ENCODE measurements at regions not wholly inside any gene's neighbourhood (a gene's known extent, or its start where the extent isn't known, plus 50 kb on each side); places are given as distances from the start of the nearest gene placed in this dataset.

DNA sequence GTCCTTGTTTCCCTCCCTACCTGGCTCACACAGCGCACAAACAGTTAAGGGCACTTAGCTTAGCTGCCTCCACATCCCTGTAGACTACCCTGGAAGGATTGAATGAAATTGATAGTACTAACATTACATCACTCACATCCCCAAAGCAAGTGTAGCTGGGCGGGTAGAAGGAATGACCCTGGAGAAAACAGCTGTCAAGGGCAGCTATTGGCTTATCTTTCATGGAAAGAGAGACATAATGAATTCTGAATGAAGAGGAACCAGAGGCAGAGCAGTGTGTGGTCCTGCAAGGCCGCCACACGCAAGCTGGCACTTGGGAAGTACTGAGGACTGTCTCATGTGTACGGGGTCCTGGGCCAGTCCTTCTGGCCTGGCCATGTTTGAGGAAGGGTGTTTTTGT, 369.6 kb upstream of the RGMA start:
- WGBS = 61% methylated on average over 5 of the region's 5 CpGs
- ATAC-seq (no peak), DNase-seq (no peak)
- H3K4me1 ChIP-seq (ENCODE audit: control insufficient read depth, insufficient read depth, low read length) = no peaks in the 10 kb centered on the region
- no peaks in the 10 kb centered on the region for H3K27me3 ChIP-seq (ENCODE audit: control insufficient read depth, insufficient read depth)
- H3K27ac ChIP-seq (ENCODE audit: low read length) = no peak overlapping the region
- intact Hi-C loops (cut with DNase I) = no loop called here
- no peak overlapping the region for H3K4me3 ChIP-seq (ENCODE audit: low read length)
- H3K9me3 ChIP-seq (ENCODE audit: control insufficient read depth, low read length) = no peaks in the 10 kb centered on the region

DNA sequence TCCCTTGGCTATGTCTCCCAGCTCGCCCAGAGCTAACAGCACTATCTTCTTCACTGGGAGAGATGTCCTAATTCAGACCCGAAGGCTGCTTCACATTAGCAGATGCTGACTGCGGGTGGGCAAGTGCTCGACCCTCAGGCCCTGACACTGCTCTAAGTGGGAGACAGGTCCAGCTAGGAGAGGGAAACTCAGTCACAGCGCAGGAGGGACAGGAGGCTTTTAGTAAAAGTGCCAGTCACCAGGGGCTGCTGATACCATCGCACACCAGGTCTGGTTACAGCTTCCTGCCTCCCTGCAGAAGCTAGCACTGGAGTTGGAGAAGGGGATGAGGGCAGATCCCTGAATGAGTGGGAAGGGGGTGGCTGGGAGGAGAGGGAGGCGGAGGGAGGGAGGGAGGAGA, 365.8 kb upstream of the RGMA start:
- Histone ChIP-seq H3K4me3 (ENCODE audit: low read length) (no peak overlapping the region), H3K9me3 (ENCODE audit: control insufficient read depth, low read length) (no peaks in the 10 kb centered on the region), H3K27ac (ENCODE audit: low read length) (no peak overlapping the region), H3K4me1 (ENCODE audit: control insufficient read depth, insufficient read depth, low read length) (peaks cover 2% of the 10 kb centered on the region), H3K27me3 (ENCODE audit: control insufficient read depth, insufficient read depth) (no peaks in the 10 kb centered on the region)
- 37% methylated on average over 7 of the region's 7 CpGs for WGBS
- DNase-seq = no peak
- intact Hi-C loops (cut with DNase I) = no loop called here
- ATAC-seq = peak in 1 of 2 donors; percentile 19

DNA sequence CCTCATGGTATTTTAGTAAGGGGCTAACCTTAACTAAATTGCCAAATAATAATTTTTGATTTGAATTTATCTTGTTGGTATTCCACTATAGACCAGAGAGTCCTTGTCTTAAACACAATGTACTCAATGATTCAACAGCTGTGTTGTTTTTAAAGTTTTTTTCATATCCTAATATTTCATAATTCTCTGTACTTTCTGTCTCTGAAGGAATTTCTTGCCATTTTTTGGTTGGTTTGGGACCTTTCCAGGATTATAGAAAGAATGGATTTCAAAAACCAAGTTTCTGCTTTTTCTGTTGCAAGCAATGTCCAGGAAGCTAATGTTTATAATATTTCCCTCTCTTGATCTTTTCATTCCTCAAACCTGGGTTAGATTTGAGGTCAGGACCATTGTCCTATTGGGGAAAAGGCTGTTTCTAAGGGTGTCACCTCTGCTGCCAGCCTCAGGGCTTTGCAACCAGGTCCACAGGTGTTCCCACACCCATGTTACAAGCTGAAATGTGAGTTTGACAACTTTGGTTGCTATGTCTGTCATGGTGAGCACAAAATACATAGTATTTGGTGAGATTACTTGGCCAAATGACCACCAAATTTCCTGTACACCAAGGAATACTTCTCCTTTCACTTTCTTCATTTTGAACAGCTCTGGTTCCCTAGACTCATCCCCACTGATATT, 363.7 kb upstream of the RGMA start:
- intact Hi-C loops (cut with DNase I) = no loop called here
- DNase-seq (no peak), ATAC-seq (peak in 1 of 2 donors; percentile 43)
- H3K4me3 ChIP-seq (ENCODE audit: low read length) = no peak overlapping the region
- no peaks in the 10 kb centered on the region for H3K9me3 ChIP-seq (ENCODE audit: control insufficient read depth, low read length)
- H3K27me3 ChIP-seq (ENCODE audit: control insufficient read depth, insufficient read depth) = no peaks in the 10 kb centered on the region
- peak overlapping the region; percentile 7 for H3K27ac ChIP-seq (ENCODE audit: low read length)
- peaks cover 2% of the 10 kb centered on the region for H3K4me1 ChIP-seq (ENCODE audit: control insufficient read depth, insufficient read depth, low read length)

DNA sequence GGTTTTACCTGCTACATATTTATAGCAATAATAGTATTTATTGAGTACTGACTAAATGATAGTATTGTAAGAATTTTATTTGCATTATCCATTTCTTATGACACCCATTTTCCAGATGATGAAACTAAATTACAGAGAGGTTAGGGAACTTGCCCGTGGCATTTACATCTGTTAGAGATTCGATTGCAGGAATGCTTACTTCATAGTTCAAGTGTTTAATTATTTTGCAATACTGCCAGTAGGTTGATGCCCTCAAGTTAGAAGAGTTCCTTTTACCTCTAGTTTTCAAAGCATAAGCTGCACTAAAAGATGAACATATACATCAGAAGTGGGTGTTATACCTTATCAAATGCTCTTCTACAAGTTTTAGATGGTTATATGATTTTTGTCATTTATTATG, 362.8 kb upstream of the RGMA start:
- intact Hi-C loops (cut with DNase I) = no loop called here
- H3K9me3 ChIP-seq (ENCODE audit: control insufficient read depth, low read length) = no peaks in the 10 kb centered on the region
- DNase-seq (no peak), ATAC-seq (no peak)
- H3K27ac ChIP-seq (ENCODE audit: low read length) = no peak overlapping the region
- no peaks in the 10 kb centered on the region for H3K27me3 ChIP-seq (ENCODE audit: control insufficient read depth, insufficient read depth)
- 45% methylated on average over 2 of the region's 2 CpGs for whole genome bisulfite sequencing
- H3K4me3 ChIP-seq (ENCODE audit: low read length) = no peak overlapping the region
- H3K4me1 ChIP-seq (ENCODE audit: control insufficient read depth, insufficient read depth, low read length) = peaks cover 2% of the 10 kb centered on the region

DNA sequence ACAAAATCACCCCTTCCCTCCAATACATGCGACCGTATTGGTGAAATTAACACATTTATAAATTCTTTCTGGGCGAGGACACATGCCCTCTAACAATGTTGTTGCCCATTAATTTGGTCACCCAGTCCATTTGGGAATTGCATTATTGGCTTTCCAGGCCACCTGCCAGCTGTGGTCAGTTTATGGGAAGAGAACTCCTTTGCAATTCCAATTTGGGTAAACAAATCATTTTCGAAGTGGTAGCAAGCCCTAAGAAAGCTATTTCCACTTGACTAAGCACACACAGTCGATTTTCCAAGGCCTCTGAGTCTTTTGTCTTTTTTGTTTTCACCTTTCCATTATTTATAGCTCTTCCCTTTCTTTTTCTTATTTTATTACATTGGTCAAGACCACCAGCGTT, 362.3 kb upstream of the RGMA start:
- no peak overlapping the region for H3K27ac ChIP-seq (ENCODE audit: low read length)
- intact Hi-C loops (cut with DNase I) = no loop called here

DNA sequence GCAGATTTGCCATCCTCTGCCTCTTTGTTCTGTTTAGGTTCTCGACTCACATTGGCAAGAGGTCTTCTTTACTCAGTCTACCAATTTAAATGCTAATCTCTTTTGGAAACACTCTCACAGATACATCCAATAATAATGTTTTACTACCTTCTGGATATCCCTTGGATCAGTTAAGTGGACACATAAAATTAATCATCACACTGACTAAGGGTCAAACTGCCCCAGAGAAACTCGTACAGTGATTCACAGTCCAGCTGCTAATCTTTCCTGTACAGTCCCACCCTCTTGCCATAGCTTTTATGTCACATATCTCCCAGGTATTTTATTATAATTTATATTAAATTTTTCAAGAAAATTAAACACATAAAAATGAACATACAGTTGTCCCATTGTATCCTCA, 360.8 kb upstream of the RGMA start:
- Histone ChIP-seq H3K27ac (ENCODE audit: low read length) (no peak overlapping the region), H3K9me3 (ENCODE audit: control insufficient read depth, low read length) (no peaks in the 10 kb centered on the region), H3K27me3 (ENCODE audit: control insufficient read depth, insufficient read depth) (no peaks in the 10 kb centered on the region), H3K4me3 (ENCODE audit: low read length) (no peak overlapping the region), H3K4me1 (ENCODE audit: control insufficient read depth, insufficient read depth, low read length) (peaks cover 2% of the 10 kb centered on the region)
- 59% methylated on average over 2 of the region's 2 CpGs for WGBS
- ATAC-seq (no peak), DNase-seq (no peak)
- intact Hi-C loops (cut with DNase I) = no loop called here

More for the DNA sequence above, 362.3 kb upstream of the RGMA start:
- peaks cover 2% of the 10 kb centered on the region for H3K4me1 ChIP-seq (ENCODE audit: control insufficient read depth, insufficient read depth, low read length)
- ATAC-seq (no peak), DNase-seq (peak in 1 of 3 donors; percentile 63)
- WGBS = 67% methylated on average over 6 of the region's 6 CpGs
- no peak overlapping the region for H3K4me3 ChIP-seq (ENCODE audit: low read length)
- no peaks in the 10 kb centered on the region for H3K27me3 ChIP-seq (ENCODE audit: control insufficient read depth, insufficient read depth)
- no peaks in the 10 kb centered on the region for H3K9me3 ChIP-seq (ENCODE audit: control insufficient read depth, low read length)

DNA sequence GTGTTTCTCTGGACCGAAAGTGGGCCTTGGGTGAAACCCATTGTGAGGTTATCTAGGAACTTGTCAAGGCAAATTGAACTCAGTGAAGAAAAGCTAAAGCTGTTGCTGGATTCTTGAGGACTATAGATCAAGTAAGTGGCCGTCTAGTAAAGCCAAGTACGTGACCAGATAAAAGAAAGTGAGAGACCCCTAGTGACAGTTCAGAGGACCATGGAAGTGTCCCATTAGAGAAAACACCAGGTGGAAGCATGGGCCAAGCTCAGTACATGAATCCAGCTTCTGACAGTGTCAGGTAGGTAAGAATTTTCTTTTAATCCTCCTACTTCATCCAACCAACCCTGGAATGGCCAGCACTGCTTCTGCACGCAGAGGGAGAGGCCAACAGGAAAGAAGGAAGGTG, 349.3 kb upstream of the RGMA start:
- H3K27me3 ChIP-seq (ENCODE audit: control insufficient read depth, insufficient read depth) = no peaks in the 10 kb centered on the region
- no peak for ATAC-seq
- intact Hi-C loops (cut with DNase I) = no loop called here
- 37% methylated on average over 4 of the region's 4 CpGs for WGBS
- H3K4me1 ChIP-seq (ENCODE audit: control insufficient read depth, insufficient read depth, low read length) = no peaks in the 10 kb centered on the region
- no peak for DNase-seq
- H3K4me3 ChIP-seq (ENCODE audit: low read length) = no peak overlapping the region
- H3K27ac ChIP-seq (ENCODE audit: low read length) = no peak overlapping the region
- H3K9me3 ChIP-seq (ENCODE audit: control insufficient read depth, low read length) = no peaks in the 10 kb centered on the region

DNA sequence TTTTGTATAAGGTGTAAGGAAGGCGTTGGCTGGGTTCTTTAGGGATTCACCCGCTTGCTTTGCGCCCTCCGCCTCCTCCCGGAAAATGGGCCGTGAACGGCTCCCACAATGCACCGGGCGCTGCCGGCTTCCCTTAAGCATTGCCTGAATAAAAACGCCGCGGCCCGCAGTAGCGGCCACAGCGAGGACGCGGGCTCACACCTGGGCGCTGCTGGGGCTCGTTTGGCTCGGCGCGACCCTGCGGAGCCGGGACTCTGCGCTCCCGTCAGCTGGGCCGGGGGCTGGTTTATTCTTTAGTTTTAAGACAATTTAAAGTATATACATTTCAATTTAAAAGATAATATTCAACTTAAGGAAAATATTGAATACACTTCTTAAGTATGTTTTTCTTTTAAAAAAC, 343.5 kb upstream of the RGMA start:
- WGBS = 97% methylated on average over 28 of the region's 28 CpGs
- no peaks in the 10 kb centered on the region for H3K27me3 ChIP-seq (ENCODE audit: control insufficient read depth, insufficient read depth)
- no peaks in the 10 kb centered on the region for H3K9me3 ChIP-seq (ENCODE audit: control insufficient read depth, low read length)
- intact Hi-C loops (cut with DNase I) = no loop called here
- ATAC-seq (no peak), DNase-seq (no peak)
- H3K4me3 ChIP-seq (ENCODE audit: low read length) = no peak overlapping the region
- no peaks in the 10 kb centered on the region for H3K4me1 ChIP-seq (ENCODE audit: control insufficient read depth, insufficient read depth, low read length)
- H3K27ac ChIP-seq (ENCODE audit: low read length) = no peak overlapping the region

DNA sequence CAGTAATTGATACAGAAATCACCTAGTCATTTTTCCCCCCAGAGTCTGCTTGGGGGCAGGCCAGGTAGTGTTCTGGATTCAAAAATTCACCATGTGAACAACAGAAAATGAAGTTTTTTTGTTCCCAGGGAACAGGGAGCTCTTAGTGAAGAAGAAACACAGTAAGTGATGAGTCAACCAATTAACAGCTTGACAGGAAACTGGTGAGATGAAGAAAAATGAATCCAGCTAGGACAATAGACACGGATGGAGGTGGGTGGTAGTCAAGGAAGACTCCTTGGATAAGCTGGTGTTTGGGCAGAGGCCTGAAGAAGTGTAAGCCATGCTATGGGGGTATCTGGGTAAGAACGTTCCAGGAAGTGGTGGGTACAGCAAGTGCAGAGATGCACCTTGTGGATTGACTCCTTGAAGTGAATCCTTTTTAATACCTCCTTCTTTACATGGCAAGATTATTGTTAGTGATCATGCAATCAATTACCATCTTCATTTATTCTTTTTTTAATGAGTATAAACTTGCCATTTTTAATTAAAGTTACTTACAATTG, 339.9 kb upstream of the RGMA start:
- ATAC-seq = no peak
- intact Hi-C loops (cut with DNase I) = no loop called here
- 53% methylated on average over 2 of the region's 2 CpGs for WGBS

DNA sequence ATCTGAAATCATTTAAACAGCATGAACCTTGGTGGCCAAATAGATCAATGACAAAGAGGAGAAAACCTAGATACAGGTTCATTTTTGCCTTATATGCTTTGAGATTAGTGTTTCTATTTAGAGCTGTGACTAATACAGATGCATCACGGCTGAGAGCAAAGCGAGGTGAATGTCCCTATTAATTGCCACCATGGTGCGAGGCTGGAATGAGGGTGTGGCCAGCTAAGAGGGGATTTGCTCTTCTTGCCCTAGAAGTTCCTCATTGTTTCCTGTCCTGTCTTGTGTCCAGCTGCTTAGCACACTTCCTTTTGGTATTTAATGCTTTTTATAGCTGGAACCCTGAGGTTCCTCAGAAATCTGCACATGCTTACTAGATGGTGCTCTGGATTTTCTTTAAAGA, 339.1 kb upstream of the RGMA start:
- peak in 1 of 2 donors; percentile 29 for ATAC-seq
- no peak overlapping the region for H3K4me3 ChIP-seq (ENCODE audit: low read length)
- intact Hi-C loops (cut with DNase I) = no loop called here
- H3K27me3 ChIP-seq (ENCODE audit: control insufficient read depth, insufficient read depth) = no peaks in the 10 kb centered on the region
- 33% methylated on average over 3 of the region's 3 CpGs for WGBS
- no peaks in the 10 kb centered on the region for H3K4me1 ChIP-seq (ENCODE audit: control insufficient read depth, insufficient read depth, low read length)
- no peaks in the 10 kb centered on the region for H3K9me3 ChIP-seq (ENCODE audit: control insufficient read depth, low read length)
- H3K27ac ChIP-seq (ENCODE audit: low read length) = no peak overlapping the region
- no peak for DNase-seq

More for the DNA sequence above, 339.9 kb upstream of the RGMA start:
- DNase-seq = no peak
- no peaks in the 10 kb centered on the region for H3K4me1 ChIP-seq (ENCODE audit: control insufficient read depth, insufficient read depth, low read length)
- no peak overlapping the region for H3K4me3 ChIP-seq (ENCODE audit: low read length)
- no peak overlapping the region for H3K27ac ChIP-seq (ENCODE audit: low read length)
- H3K27me3 ChIP-seq (ENCODE audit: control insufficient read depth, insufficient read depth) = no peaks in the 10 kb centered on the region
- H3K9me3 ChIP-seq (ENCODE audit: control insufficient read depth, low read length) = no peaks in the 10 kb centered on the region

DNA sequence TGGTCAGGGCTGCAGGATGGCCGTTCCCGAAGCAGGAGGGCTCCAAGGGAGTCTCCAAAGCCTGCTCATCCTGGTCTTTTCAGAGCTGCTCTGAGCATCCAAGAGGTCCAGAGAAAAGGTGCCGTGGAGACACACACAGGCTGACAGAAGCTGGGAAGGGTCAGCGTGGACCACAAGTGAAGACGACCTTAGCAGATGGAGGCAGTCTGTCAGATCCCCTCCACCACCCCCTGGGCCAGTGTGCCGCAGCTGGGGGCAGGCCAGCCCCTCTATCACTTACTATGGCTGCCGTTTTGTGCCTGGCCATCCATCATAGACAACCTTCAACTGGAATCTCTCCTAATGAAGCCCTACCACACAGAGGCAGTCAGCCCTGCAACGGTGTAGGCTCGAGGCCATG, 335.1 kb upstream of the RGMA start:
- DNase-seq (no peak), ATAC-seq (no peak)
- Histone ChIP-seq H3K4me3 (ENCODE audit: low read length) (no peak overlapping the region), H3K4me1 (ENCODE audit: control insufficient read depth, insufficient read depth, low read length) (no peaks in the 10 kb centered on the region), H3K27me3 (ENCODE audit: control insufficient read depth, insufficient read depth) (no peaks in the 10 kb centered on the region), H3K9me3 (ENCODE audit: control insufficient read depth, low read length) (no peaks in the 10 kb centered on the region), H3K27ac (ENCODE audit: low read length) (no peak overlapping the region)
- 82% methylated on average over 9 of the region's 9 CpGs for WGBS
- intact Hi-C loops (cut with DNase I) = no loop called here

DNA sequence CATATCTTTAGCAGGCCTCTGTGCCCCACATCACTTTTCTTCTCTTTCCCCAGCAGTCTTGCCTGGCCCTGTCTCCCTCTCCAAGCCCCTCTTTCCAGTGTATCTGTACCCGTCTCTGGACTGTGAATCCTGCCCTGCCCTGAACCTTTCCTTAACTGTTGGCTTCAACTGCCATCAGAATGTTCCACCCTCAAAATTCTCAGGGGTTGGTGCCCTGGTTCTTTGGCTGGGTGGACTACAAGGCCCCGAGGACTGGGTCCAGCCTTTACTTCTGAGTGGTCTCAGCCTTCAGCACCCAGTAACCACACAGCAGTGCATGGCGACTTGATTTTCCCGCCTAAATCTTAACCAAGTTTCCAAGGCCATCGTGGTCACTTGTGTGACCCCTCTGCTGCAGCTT, 333.5 kb upstream of the RGMA start:
- Histone ChIP-seq H3K27ac (ENCODE audit: low read length) (no peak overlapping the region), H3K4me3 (ENCODE audit: low read length) (no peak overlapping the region), H3K9me3 (ENCODE audit: control insufficient read depth, low read length) (no peaks in the 10 kb centered on the region), H3K4me1 (ENCODE audit: control insufficient read depth, insufficient read depth, low read length) (no peaks in the 10 kb centered on the region), H3K27me3 (ENCODE audit: control insufficient read depth, insufficient read depth) (no peaks in the 10 kb centered on the region)
- no peak for ATAC-seq
- intact Hi-C loops (cut with DNase I) = no loop called here
- 89% methylated on average over 5 of the region's 5 CpGs for WGBS
- no peak for DNase-seq
